ENCODE measurements at regions not wholly inside any gene's neighbourhood (a gene's known extent, or its start where the extent isn't known, plus 50 kb on each side); places are given as distances from the start of the nearest gene placed in this dataset.

- no peak for DNase-seq
- TF ChIP-seq, protein P1, sequence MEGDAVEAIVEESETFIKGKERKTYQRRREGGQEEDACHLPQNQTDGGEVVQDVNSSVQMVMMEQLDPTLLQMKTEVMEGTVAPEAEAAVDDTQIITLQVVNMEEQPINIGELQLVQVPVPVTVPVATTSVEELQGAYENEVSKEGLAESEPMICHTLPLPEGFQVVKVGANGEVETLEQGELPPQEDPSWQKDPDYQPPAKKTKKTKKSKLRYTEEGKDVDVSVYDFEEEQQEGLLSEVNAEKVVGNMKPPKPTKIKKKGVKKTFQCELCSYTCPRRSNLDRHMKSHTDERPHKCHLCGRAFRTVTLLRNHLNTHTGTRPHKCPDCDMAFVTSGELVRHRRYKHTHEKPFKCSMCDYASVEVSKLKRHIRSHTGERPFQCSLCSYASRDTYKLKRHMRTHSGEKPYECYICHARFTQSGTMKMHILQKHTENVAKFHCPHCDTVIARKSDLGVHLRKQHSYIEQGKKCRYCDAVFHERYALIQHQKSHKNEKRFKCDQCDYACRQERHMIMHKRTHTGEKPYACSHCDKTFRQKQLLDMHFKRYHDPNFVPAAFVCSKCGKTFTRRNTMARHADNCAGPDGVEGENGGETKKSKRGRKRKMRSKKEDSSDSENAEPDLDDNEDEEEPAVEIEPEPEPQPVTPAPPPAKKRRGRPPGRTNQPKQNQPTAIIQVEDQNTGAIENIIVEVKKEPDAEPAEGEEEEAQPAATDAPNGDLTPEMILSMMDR (IDR thresholded peaks at IDR 0.05; ENCODE audit: insufficient read depth in 1 of 2, low read depth in 1 of 2, low read length in 1 of 2, severe bottlenecking in 1 of 2, unreplicated experiment in 1 of 2): no peak
- H3K36me3 ChIP-seq (ENCODE audit: control insufficient read depth, insufficient read depth, low read length): no peaks in the 10 kb centered on the region
- Mint-ChIP-seq H3K4me3 (ENCODE audit: unreplicated experiment) (no peak overlapping the region), H3K27me3 (ENCODE audit: insufficient read depth, unreplicated experiment) (no peaks in the 10 kb centered on the region), H3K9me3 (ENCODE audit: unreplicated experiment) (peaks cover 15% of the 10 kb centered on the region), H3K36me3 (ENCODE audit: insufficient read depth, unreplicated experiment) (peaks cover 18% of the 10 kb centered on the region), H3K4me1 (ENCODE audit: low read depth, unreplicated experiment) (peaks cover 28% of the 10 kb centered on the region), H3K27ac (ENCODE audit: unreplicated experiment) (no peak overlapping the region)
- CTCF ChIA-PET: interaction anchor here (0.6 kb wide), 1 partner anchor 349 kb away, joined by 4 read pairs; no protein-coding TSS in a partner anchor
- no TSS peak for BruUV-seq (replicated peaks)
- no peak overlapping the region for H3K4me3 ChIP-seq (ENCODE audit: low read depth, low read length)
- POLR2A ChIA-PET: no interaction called here
- intact Hi-C loops (cut with micrococcal nuclease; ENCODE audit: unreplicated experiment): no loop called here
- no peaks in the 10 kb centered on the region for H3K27me3 ChIP-seq (replicated peaks; ENCODE audit: control insufficient read depth, insufficient read depth, low read length)
- peaks cover 32% of the 10 kb centered on the region for H3K4me1 ChIP-seq
- H3K9me3 ChIP-seq: no peaks in the 10 kb centered on the region
Observed at GRCh38 chr1:157231846-157232525, 93.8 kb upstream of the ETV3 start.

DNA sequence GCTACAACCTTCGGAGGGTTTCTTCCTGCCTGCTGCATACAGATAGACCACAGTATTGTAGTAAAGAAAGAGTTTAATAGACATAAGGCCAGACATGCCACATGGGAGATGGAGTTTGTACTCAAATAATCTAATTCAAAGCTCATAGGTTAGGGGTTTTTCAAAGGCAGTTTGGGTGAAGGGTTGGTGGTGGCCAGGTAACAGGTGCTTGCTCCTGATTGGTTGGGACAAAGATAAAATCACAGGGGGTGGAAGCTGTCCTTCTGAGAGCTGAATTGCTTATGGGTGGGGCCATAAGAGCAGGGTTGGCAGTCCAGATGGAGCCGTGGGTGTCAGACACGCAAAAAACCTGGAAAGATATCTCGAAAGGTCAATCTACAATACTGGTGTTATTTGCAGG is 92.3 kb upstream of the ETV3 start:
- no peaks in the 10 kb centered on the region for H3K27me3 Mint-ChIP-seq (ENCODE audit: insufficient read depth, unreplicated experiment)
- H3K9me3 ChIP-seq: peaks cover 1% of the 10 kb centered on the region; the same call in 1 of the 2 replicates
- peaks cover 15% of the 10 kb centered on the region for H3K9me3 Mint-ChIP-seq (ENCODE audit: unreplicated experiment)
- H3K4me3 ChIP-seq (ENCODE audit: low read depth, low read length): no peak overlapping the region
- TF ChIP-seq, protein P1 (IDR thresholded peaks at IDR 0.05; ENCODE audit: insufficient read depth in 1 of 2, low read depth in 1 of 2, low read length in 1 of 2, severe bottlenecking in 1 of 2, unreplicated experiment in 1 of 2): no peak
- no peak for DNase-seq
- no peaks in the 10 kb centered on the region for H3K36me3 ChIP-seq (ENCODE audit: control insufficient read depth, insufficient read depth, low read length)
- ChIA-PET POLR2A (interaction anchor here (0.6 kb wide), 1 partner anchor 913 kb away, joined by 3 read pairs; no protein-coding TSS in a partner anchor), CTCF (no interaction called here)
- intact Hi-C loops (cut with micrococcal nuclease; ENCODE audit: unreplicated experiment): no loop called here
- peaks cover 20% of the 10 kb centered on the region for H3K4me1 Mint-ChIP-seq (ENCODE audit: low read depth, unreplicated experiment)
- peaks cover 9% of the 10 kb centered on the region for H3K36me3 Mint-ChIP-seq (ENCODE audit: insufficient read depth, unreplicated experiment)
- H3K4me3 Mint-ChIP-seq (ENCODE audit: unreplicated experiment): no peak overlapping the region
- peaks cover 23% of the 10 kb centered on the region for H3K4me1 ChIP-seq
- H3K27me3 ChIP-seq (replicated peaks; ENCODE audit: control insufficient read depth, insufficient read depth, low read length): no peaks in the 10 kb centered on the region
- BruUV-seq (replicated peaks): no TSS peak
- no peak overlapping the region for H3K27ac Mint-ChIP-seq (ENCODE audit: unreplicated experiment)

DNA sequence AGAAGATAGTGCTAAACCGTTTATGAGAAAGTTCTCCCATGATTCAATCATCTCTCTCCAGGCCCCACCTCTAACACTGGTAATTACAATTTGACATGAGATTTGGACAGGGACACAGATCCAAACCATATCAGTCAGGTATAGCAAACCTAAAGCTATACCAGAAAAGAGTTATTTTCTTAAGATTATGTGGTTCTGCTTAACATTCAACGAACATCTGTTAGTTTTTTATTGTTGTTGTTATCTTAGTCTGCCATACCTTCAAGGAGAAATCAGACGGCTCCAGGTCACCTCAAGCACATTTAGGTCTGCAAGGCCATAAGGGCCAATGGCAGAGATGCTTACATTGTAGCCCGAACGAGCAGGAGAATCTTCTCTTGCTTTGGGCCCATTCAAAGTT is 89.5 kb upstream of the ETV3 start:
- no TSS peak for BruUV-seq (replicated peaks)
- no peaks in the 10 kb centered on the region for H3K4me1 ChIP-seq
- H3K4me1 Mint-ChIP-seq (ENCODE audit: low read depth, unreplicated experiment): no peaks in the 10 kb centered on the region
- H3K36me3 ChIP-seq (ENCODE audit: control insufficient read depth, insufficient read depth, low read length): no peaks in the 10 kb centered on the region
- TF ChIP-seq, protein P1 (IDR thresholded peaks at IDR 0.05; ENCODE audit: insufficient read depth in 1 of 2, low read depth in 1 of 2, low read length in 1 of 2, severe bottlenecking in 1 of 2, unreplicated experiment in 1 of 2): no peak
- H3K27me3 Mint-ChIP-seq (ENCODE audit: insufficient read depth, unreplicated experiment): no peaks in the 10 kb centered on the region
- ChIA-PET POLR2A (no interaction called here), CTCF (no interaction called here)
- peaks cover 11% of the 10 kb centered on the region for H3K9me3 ChIP-seq
- no peak overlapping the region for H3K27ac Mint-ChIP-seq (ENCODE audit: unreplicated experiment)
- peaks cover 15% of the 10 kb centered on the region for H3K9me3 Mint-ChIP-seq (ENCODE audit: unreplicated experiment)
- no peak for DNase-seq
- no peaks in the 10 kb centered on the region for H3K27me3 ChIP-seq (replicated peaks; ENCODE audit: control insufficient read depth, insufficient read depth, low read length)
- no peak overlapping the region for H3K4me3 Mint-ChIP-seq (ENCODE audit: unreplicated experiment)
- H3K4me3 ChIP-seq (ENCODE audit: low read depth, low read length): no peak overlapping the region
- H3K36me3 Mint-ChIP-seq (ENCODE audit: insufficient read depth, unreplicated experiment): no peaks in the 10 kb centered on the region
- intact Hi-C loops (cut with micrococcal nuclease; ENCODE audit: unreplicated experiment): no loop called here

Measured in Caco-2 (cell line).